Sigmoid colon (tissue), 4 donors: ENCODE measurements at regions not wholly inside any gene's neighbourhood (a gene's known extent, or its start where the extent isn't known, plus 50 kb on each side); places are given as distances from the start of the nearest gene placed in this dataset.

ENCODE experiments used
- CTCF ChIP-seq, 4 experiments: fragments of 450-650 bp in 3 of 4; fragments of 200-600 bp in 1 of 4; IDR thresholded peaks; one replicate each; pipeline ENCODE4 v1.5.1; 2016 to 2019; ENCODE audit warnings: antibody characterized with exemption in 4 of 4, mild to moderate bottlenecking in 3 of 4, moderate library complexity in 2 of 4
- EP300 ChIP-seq, 4 donors: sonication (generic); formaldehyde crosslinking; IDR thresholded peaks; one replicate each; pipeline ENCODE4 v1.6.1; 2017; ENCODE audit warnings: antibody characterized with exemption in 4 of 4
- POLR2A ChIP-seq, 2 donors: fragments of 450-650 bp; IDR thresholded peaks; one replicate each; pipeline ENCODE4 v1.6.1; 2016; ENCODE audit warnings: antibody characterized with exemption in 2 of 2, mild to moderate bottlenecking in 2 of 2, moderate library complexity in 2 of 2
- POLR2AphosphoS5 ChIP-seq, 4 donors: sonication (generic); formaldehyde crosslinking; IDR thresholded peaks; one replicate each; pipeline ENCODE4 v1.6.1; 2017; ENCODE audit warnings: antibody characterized with exemption in 4 of 4

- TF ChIP-seq CTCF (IDR thresholded peaks at IDR 0.05) (no peak), POLR2A (IDR thresholded peaks at IDR 0.05) (no peak), POLR2AphosphoS5 (IDR thresholded peaks at IDR 0.05) (no peak), EP300 (IDR thresholded peaks at IDR 0.05) (no peak)
These were observed 113.1 kb upstream of the MTHFD1L start for GRCh38 chr6:150752409-150752808.
